Calu3 (cell line): ENCODE measurements at regions not wholly inside any gene's neighbourhood (a gene's known extent, or its start where the extent isn't known, plus 50 kb on each side); places are given as distances from the start of the nearest gene placed in this dataset.

Experiments used
- BruUV-seq: library from RNA; stranded (reverse); fragments of 400-500 nt; replicated peaks from 2 replicates; lab custom pipeline; 2021; lab: Mats Ljungman, UMichigan
- CTCF ChIA-PET: fragments of 300-600 bp; sonication (Branson Sonifier 250); formaldehyde crosslinking; loops from one replicate; lab custom pipeline; 2022; ENCODE audit warnings: antibody characterized with exemption; lab: Charles Lee
- DNase-seq: peaks from one replicate; pipeline ENCODE4 v3.0.0; 2022
- H3K27ac Mint-ChIP-seq: one replicate; pipeline ENCODE4 v1.8.0; 2022; ENCODE audit warnings: mixed read lengths; ENCODE audit not compliant: unreplicated experiment
- H3K27me3 Mint-ChIP-seq: one replicate; pipeline ENCODE4 v1.8.0; 2022; ENCODE audit warnings: mixed read lengths; ENCODE audit not compliant: unreplicated experiment
- H3K36me3 Mint-ChIP-seq: one replicate; pipeline ENCODE4 v1.8.0; 2022; ENCODE audit warnings: mild to moderate bottlenecking, moderate library complexity, mixed read lengths; ENCODE audit not compliant: insufficient read depth, unreplicated experiment
- H3K4me1 Mint-ChIP-seq: one replicate; pipeline ENCODE4 v1.8.0; 2022; ENCODE audit warnings: mild to moderate bottlenecking, low read depth, mixed read lengths; ENCODE audit not compliant: unreplicated experiment
- H3K4me3 Mint-ChIP-seq: one replicate; pipeline ENCODE4 v1.8.0; 2022; ENCODE audit warnings: mild to moderate bottlenecking, low read depth, moderate library complexity, mixed read lengths; ENCODE audit not compliant: unreplicated experiment
- H3K9me3 Mint-ChIP-seq: one replicate; pipeline ENCODE4 v1.8.0; 2022; ENCODE audit warnings: low read depth, mixed read lengths; ENCODE audit not compliant: unreplicated experiment
- CTCF ChIP-seq: fragments of 200-600 bp; IDR thresholded peaks from one replicate; pipeline ENCODE4 v1.8.0; 2022; ENCODE audit warnings: antibody characterized with exemption; ENCODE audit not compliant: unreplicated experiment
- intact Hi-C: fragments of 100-400 bp; cut with micrococcal nuclease; formaldehyde crosslinking; loops from one replicate; pipeline ENCODE4 v1.10.0; 2022; ENCODE audit not compliant: unreplicated experiment

GRCh38 chr18:65990944-65991708 lies 240.3 kb downstream of the CDH7 start:
- CTCF ChIA-PET: no interaction called here
- H3K9me3 Mint-ChIP-seq: no peaks in the 10 kb centered on the region
- no peaks in the 10 kb centered on the region for H3K27me3 Mint-ChIP-seq
- no peak overlapping the region for H3K4me3 Mint-ChIP-seq
- no TSS peak for BruUV-seq
- no peaks in the 10 kb centered on the region for H3K36me3 Mint-ChIP-seq
- no peak overlapping the region for H3K27ac Mint-ChIP-seq
- DNase-seq: no peak
- intact Hi-C loops: no loop called here
- TF ChIP-seq CTCF: no peak
- H3K4me1 Mint-ChIP-seq: peaks cover 8% of the 10 kb centered on the region

GRCh38 chr18:65990174-65990690 lies 239.4 kb downstream of the CDH7 start:
- CTCF ChIA-PET: no interaction called here
- Mint-ChIP-seq H3K4me3 (no peak overlapping the region), H3K36me3 (no peaks in the 10 kb centered on the region), H3K4me1 (peaks cover 8% of the 10 kb centered on the region), H3K27ac (no peak overlapping the region), H3K9me3 (no peaks in the 10 kb centered on the region), H3K27me3 (no peaks in the 10 kb centered on the region)
- intact Hi-C loops: no loop called here
- BruUV-seq: no TSS peak
- DNase-seq: no peak
- TF ChIP-seq CTCF: no peak

- CTCF ChIA-PET: no interaction called here
- no peak overlapping the region for H3K27ac Mint-ChIP-seq
- no peaks in the 10 kb centered on the region for H3K36me3 Mint-ChIP-seq
- no peak for DNase-seq
- TF ChIP-seq CTCF: no peak
- H3K4me1 Mint-ChIP-seq: peaks cover 4% of the 10 kb centered on the region
- no peaks in the 10 kb centered on the region for H3K9me3 Mint-ChIP-seq
- intact Hi-C loops: no loop called here
- no peaks in the 10 kb centered on the region for H3K27me3 Mint-ChIP-seq
- BruUV-seq: no TSS peak
- H3K4me3 Mint-ChIP-seq: no peak overlapping the region
These were observed 238.2 kb downstream of the CDH7 start for GRCh38 chr18:65988972-65989371.

GRCh38 chr18:65988386-65988785 lies 237.6 kb downstream of the CDH7 start:
- Mint-ChIP-seq H3K27ac (no peak overlapping the region), H3K9me3 (no peaks in the 10 kb centered on the region), H3K27me3 (no peaks in the 10 kb centered on the region), H3K4me3 (no peak overlapping the region), H3K4me1 (no peaks in the 10 kb centered on the region), H3K36me3 (no peaks in the 10 kb centered on the region)
- intact Hi-C loops: no loop called here
- BruUV-seq: no TSS peak
- TF ChIP-seq CTCF: no peak
- CTCF ChIA-PET: no interaction called here
- no peak for DNase-seq
